ENCODE measurements at regions not wholly inside any gene's neighbourhood (a gene's known extent, or its start where the extent isn't known, plus 50 kb on each side); places are given as distances from the start of the nearest gene placed in this dataset.

DNA sequence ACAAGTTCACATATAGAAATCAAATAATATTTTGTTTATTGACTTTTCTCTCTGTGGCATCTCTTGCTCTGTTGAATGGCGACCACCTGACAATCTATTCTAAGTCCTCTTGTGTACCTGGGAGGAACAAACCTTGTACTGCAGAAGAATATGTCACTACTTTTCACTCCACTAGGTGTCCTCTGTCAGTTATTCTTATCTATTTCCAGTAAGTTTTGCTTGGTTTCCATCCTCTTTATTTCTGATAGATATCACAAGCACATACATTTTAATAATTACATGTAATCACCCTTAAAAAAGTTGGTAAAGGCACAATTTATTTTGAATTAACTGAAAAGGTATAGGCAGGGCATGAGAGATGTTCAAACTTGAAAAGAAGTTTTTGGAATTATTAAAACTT, 238.4 kb downstream of the SNCA start:
- DNase-seq = no peak

DNA sequence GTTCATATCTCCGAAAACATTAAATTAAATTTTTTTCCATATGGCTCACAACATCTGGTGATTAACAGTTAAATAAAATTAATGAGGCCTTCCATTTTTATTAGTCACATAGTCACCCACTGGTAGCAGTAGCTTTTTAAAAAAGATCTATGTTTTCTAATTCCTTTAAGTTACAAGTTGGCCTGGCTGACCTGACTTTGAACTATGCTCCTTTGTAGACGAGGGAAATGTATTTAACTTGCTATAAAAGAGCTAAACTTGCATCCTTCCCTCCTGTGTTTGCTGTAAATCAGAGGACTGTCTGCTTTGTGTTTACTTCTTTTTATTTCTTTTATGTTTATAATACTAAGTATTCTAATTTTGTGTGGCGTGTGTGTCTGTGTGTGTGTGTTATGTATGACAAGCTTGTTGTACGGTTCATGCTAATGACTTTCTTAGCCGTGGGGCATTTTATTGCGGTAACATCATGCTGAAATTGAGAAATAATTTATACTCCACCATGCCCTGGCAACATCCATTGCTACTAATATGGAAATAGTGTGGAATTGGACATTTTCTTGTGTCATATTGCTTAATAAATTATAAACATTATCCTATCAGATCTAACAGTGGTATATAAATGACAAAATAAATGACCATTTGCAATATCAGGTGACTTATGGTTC, 241.7 kb downstream of the SNCA start:
- DNase-seq = no peak

DNA sequence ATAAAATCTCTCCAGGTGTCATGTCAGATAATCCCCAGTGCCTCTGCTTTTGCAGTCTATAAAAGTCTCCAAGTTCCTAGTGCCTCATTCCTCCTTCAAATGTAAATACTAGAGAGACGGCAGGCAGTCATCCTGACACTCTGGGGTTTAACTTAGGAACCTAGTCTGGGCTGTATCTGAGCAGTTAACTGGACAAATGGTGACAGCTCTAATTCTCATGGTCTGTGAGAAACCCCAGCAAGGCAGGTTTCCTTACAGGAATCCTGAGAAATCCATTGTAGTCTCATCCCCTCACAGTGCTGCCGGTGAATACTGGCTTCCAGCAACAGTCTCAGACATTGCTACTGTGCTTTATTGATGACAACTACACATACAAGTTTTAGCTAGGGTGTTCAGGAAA, 246.8 kb downstream of the SNCA start:
- no peak for DNase-seq

DNA sequence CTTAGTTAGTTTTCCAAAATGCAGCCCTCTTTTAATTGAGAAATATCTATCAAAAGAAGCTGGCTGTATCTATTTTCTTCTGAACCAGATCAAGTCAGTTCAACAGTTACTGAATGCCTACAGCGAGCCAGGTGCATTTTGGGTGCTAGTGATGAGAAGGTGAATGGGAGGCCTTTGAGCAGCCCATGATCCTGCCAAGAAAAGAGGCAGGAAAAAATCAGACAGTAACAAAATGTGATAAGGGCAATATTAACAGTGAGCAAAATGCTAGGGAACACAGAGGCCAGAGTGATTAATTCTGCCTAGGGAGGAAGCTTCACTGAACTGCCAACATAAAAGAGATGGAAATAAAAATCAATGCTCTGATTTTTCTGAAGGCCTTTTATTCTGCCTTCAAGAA, 248.5 kb downstream of the SNCA start:
- DNase-seq = no peak

DNA sequence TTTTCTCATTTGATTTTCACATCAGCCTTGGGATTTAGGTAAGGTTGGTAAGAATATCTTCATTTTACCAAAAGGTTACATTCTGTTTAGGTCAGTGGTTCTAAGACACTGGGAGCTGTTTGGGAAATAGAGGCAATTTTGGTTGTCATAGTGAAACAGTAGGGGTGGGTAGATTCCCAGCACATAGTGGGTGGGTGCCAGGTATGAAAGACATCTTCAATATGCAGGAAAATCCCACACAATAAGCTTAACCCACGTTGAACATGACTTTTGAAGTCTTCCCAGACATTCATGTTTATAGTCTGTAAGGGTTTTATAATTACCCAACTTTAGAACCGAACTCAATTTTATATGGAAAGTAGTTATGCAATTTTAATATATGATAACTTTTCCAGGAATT, 249.6 kb downstream of the SNCA start:
- DNase-seq = no peak

DNA sequence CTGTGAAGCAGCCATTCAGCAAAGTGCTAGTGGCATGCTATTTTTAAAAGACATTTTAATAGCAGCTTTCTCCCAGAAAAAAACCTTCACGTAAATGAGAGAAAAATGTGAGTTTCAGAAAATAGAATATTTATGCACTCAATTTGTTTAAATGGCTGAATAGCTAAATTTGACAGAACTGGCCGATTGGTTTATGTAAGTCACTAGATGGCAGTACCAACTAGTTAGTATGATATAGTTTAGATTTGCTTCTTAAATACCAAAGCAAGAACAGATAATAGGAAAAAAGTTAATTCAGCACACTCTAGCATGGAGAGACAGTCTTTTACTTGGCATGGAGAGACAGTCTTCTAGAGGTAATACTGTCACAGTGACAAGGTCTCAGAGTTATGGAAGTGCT, 250.1 kb downstream of the SNCA start:
- no peak for DNase-seq

DNA sequence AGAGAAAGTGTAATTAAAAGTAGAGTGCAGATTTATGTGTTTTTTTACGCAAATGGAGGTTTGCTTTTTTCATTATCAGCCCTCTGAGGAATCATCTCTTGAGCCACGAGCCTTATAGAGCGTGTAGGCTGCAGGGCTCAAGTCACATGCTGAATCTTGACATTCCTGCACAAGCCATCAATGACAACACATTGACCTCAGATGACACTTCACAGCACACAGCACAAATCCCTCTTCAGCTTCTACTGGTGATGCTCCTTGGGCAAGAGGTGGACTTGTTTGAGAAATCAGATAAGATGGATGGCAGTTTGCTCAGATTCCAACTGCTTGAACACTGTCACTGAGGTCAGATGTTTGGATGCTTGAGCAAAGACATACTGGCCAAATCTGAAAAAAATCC, 250.6 kb downstream of the SNCA start:
- DNase-seq = no peak

DNA sequence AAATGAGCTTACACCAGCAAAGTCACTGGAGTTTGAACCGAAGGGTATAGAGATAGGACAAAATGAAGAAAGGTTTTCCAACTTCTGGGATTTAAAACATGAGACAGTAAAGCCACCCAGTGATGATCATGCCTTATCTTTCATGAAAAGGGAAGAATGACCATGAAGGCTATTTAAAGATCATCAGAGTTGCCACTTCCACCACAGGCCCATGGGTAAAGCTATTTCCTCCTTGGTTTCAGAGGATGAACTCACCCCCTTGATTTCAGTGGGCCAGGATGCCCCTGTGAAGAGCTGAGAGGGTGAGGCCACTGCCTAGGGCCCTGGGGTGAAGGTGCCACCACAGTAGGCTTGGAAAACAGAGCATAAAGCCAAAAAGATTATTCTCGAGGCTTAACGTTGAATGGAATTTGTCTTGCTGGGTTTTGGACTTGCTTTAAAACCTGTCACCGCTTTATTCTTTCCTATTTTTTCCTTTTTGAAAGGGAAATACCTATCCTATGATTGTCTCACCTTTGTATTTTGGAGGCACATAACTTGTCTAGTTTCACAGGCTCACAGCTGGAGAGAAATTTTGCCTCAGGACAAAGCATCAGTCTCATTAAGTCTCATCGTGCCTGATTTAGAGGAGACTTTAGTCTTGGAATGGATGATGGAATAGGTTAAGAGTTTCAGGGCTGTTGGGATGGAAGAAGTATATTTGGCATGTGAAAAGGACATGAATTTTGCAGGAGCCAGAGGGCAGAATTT, 254.0 kb downstream of the SNCA start:
- peak; percentile 1 for DNase-seq

DNA sequence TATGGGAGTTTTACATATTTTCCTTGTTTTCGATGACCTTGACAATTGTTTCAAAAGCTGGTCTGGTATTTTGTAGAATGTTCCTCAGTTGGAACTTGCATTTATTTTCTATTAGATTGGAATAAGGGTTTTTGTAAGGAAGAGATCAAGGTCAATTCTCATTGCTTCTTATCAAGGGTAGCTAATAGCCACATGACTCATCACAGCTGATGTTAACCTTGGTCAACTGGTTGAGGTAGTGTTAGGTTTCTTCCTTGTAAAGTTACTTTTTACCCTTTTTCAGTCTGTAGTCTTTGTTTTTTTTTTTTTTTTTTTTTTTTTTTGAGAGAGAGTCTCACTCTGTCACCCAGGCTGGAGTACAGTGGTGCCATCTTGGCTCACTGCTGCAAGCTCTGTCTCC, 257.2 kb downstream of the SNCA start:
- DNase-seq = no peak

DNA sequence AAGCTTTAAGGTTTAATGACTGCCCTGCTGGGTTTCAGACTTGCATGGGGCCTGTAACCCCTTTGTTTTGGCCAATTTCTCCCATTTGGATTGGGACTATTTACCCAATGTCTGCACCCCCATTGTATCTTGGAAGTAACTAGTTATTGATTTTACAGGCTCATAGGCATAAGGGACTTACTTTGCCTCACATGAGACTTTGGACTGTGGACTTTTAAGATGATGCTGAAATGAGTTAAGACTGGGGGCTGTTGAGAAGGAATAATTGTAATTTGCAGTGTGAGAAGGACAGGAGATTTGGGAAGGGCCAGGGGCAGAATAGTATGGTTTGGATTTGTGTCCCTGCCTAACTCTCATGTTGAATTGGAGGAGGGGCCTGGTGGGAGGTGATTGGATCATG, 260.7 kb downstream of the SNCA start:
- no peak for DNase-seq

DNA sequence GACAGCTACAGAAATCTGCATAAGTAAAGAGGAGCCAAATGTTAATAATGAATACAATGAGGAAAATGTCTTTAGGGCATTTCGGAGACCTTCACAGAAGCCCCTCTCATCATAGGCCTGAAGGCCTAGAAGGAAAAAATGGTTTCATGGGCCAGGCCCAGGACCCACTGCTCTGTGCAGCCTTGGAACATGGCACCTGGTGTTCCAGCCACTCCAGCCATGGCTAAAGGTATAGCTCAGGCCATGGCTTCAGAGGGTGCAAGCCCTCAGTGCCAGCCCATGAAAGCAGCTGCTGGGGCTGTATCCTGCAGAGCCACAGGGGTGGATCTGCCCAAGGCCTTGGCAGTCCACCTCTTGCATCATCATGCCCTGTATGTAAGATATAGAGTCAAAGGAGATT, 261.1 kb downstream of the SNCA start:
- no peak for DNase-seq

DNA sequence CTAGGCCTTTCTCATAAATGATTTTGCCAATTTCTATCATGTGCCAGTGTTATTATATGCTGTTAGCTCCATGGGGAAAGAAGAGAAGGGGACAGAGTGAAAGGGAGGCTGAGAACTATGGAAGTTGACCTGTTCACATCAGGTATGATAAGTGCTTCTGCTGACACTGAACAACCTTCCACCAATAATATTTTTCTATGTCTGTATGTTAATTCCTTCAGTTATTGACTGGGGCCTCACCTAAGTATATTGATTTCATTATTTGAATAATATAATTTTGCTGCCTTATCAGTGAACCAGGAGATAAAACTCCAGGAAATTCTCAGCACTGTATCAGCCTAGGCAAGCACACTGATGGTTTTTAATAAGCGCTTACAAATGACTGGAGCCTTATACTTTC, 262.8 kb downstream of the SNCA start:
- no peak for DNase-seq

DNA sequence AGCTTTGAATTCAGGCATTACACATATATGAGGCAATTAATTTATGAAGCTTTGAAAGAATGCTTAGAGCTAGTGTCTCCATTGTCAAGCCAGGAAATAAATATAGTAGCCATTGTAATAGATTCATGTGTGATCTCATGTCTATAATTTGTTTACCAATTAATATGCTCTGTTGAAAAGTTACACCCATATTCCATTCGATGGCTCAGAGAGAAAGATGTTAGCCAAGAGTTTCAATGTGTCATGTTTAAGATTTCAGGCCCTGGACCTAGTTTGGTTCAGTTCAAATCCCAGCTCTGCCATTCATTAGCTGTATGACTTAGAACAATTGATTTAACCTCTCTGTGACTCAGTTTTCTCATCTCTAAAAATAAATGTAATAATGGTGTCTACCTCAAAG, 263.3 kb downstream of the SNCA start:
- DNase-seq = no peak

DNA sequence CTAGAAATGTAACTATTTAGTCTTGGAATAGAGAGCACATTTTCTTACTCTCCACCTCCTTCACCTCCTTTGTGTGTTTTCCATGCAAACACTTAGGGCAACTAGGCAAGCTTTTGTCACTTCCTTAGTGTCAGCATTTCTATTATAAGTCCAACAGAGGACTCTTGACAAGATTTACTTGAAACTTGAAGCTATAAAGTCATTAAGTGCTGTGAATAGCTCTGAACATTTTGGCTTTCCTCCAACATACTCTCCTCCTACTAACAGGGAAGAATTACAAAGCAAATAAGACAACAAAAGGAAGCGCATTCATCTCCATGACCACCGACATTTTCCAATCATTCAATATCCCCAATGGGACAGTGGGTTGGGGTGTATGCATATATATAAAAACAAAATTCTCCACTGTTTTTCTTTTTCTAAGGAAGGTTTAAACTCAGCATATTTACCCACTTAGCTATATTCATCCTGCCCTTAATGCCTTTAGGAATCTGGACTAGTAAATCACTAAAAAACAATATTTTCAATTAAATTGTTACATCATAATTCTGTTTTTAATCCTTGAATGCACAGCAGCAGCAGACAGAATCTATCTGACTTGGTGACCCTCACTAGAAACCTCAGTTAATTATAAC, 264.6 kb downstream of the SNCA start:
- DNase-seq = no peak

DNA sequence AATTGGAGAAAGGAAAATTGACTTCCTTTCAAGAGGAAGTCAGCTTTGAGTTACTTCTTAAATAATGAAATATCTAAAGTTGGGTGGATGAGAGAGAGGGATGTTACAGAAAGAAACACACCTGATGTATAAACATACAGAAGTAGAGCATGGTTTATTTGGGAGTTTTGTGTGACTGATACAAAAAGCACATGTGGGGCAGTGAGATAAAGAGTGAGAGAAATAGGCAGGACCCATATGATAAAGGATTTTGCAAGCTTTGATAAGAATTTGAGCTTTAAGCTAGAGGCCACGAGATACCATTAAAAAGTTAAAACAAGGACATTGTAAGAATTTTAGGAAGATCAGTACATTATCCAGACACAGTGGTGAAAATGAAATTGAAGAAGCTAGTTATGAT, 263.3 kb upstream of the GPRIN3 start:
- DNase-seq = no peak

DNA sequence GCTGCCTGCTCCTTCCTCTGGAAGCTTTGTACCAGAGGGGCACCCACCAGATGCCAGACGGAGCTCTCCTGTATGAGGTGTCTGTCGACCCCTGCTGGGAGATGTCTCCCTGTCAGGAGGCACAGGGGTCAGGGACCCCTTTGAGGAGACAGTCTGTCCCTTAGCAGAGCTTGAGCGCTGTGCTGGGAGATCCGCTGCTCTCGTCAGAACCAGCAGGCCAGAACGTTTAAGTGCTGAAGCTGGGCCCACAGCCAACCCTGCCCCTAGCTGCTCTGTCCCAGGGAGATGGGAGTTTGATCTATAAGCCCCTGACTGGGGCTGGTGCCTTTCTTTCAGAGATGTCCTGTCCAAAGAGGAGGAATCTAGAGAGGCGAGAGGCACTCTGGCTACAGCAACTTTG, 260.3 kb upstream of the GPRIN3 start:
- DNase-seq = no peak

DNA sequence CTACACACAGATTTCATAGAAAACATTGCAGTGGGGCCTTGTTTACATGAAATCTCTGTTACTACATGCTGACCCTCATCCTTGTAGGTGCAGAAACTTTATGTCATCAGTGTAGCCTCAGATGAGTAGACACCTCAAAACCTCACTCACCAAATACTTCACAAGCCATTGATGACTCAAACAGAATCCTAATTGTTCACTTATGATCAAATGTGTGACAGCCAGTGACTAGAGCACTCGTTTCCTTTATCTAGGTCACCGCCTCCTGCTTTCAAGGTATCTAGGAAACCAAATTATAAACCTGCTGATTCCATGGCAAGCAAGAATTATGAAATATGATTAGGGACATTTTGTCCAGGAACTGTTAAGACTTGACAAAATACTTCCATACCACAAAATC, 255.8 kb upstream of the GPRIN3 start:
- DNase-seq = no peak

DNA sequence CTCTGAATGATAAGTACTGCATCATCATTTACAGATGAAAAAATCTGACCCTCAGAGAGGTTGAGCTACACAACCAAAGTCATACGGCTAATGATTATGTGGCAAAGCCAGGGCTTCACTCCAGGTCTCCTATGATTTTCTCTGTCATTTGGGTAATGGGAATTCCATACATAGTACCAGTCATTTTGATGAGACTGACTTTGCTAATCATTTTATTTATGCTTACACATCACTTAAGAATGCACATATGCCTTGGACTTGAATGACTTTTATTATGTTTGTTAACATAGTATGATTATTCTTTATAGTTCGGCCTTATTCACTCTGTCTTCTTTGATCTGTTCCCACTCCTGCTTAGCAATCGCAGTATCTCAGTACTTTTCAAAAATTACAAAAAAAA, 255.1 kb upstream of the GPRIN3 start:
- DNase-seq = no peak

DNA sequence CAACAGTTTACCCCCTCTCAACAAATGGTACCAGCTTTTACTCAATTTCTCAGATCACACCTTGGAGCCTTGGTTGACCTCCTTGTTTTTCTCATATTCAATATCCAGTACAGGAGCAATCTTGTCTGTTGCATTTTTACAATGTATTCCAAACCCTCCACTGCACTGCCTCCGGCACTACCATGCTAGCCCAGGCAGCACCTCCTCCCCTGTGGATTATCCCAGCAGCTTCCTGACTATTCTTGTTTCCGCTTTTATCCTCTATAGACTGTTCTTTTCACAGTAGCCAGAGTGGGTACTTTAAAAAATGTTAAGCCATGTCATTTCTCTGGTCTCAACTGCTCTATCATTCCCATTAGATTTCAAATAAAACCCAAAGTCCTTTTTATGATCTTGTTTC, 253.4 kb upstream of the GPRIN3 start:
- DNase-seq = no peak

DNA sequence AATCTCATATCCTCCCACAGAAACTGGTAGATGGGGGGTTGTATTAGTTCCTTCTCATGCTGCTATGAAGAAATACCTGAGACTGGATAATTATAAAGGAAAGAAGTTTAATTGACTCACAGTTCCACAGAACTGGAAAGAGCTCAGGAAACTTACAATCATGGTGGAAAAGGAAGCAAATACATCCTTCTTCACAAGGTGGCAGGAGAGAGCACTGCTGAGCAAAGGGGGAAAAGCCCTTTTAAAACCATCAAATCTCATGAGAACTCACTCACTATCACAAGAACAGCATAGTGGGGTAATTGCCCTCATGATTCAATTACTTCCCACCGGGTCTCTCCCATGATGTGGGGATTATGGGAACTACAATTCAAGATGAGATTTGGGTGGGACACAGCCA, 250.5 kb upstream of the GPRIN3 start:
- DNase-seq = peak; percentile 5

DNA sequence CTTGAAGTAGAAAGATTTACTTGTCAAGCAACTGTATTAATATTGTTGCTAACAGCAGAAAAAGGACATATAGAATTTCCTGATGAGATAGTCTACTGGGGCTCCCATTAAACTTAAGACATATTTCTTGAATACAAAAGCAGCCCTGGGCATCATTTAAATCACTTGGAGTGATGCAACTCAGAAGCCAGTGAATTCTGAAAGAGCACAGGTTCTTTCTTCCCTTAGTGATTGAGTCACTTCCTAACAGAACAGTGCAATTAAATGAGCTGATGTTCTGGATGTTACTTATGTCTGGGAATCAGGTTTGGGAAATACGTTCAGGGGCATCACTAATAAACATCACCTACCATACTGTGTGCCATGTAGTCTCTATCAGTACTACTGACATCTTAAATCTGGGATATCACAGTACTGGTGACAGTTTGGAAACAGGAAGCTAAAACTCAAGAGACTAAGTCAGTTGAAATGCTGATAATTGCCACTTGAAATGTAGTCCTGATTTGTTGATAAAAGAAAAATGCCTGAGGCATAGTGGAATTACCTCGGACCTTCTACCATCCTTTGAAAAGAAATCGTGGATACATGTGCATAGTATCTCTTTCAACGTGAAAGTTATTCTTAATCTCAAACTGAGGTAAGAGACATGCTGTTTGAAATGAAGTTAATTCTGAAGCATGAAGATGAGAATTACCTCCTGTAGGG, 249.2 kb upstream of the GPRIN3 start:
- DNase-seq = no peak

DNA sequence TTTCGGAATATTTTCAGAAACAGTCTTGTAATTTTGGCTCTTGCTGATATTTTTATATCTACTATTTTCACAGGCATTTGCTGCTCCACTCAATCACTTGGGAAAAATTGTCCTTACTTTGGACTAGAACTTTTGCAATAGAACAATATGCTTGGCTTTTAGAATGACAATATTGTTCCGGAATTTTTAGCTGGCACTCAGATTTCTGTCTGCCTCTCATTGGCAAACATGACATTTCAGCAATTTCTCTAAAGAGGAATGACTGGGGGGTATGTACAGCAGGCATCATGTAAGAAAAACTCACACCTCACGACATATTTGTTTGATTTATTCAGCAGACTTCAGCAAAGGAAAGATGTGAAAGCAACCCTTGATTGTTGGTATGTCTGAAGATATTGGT, 243.6 kb upstream of the GPRIN3 start:
- no peak for DNase-seq

DNA sequence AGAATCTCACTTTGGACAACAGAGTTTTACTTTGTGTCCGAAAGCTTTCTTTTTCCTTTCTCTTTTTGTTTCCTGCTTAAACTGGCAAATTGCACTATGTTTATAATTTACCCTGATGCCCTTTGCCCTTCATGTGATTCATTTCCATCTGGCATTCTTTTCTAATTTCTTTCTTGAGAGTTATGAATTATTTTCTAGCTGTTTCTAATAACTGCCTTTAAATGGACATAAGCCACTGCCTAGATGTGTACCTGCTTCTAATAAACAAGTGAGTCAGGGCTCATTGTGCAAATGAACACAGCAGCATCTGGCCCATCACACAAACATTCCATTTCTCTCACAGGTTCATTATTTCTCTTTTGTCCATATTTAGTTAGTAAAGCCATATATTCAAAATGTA, 242.3 kb upstream of the GPRIN3 start:
- DNase-seq = no peak

DNA sequence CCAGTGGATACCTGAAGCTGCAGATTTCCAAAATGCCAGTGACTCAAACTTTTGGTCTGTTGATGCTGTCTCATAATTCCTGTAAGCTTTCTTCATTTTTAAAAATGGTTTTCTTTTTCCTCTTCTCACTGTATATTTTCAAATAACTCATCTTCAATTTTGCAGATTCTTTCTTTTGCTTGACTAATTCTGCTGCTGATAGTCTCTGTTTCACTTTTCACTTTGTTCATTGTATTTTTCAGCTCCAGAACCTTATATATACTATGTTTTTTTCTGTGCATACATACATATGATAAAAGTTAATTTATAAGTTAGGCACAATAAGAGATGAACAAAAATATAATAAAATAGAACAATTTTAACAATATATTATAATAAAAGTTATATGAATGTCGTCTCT, 237.7 kb upstream of the GPRIN3 start:
- no peak for DNase-seq
